ENCODE measurements at regions not wholly inside any gene's neighbourhood (a gene's known extent, or its start where the extent isn't known, plus 50 kb on each side); places are given as distances from the start of the nearest gene placed in this dataset.

GRCh38 chr5:100690036-100690560 lies 154.9 kb downstream of the FAM174A start:
- TF ChIP-seq REST (IDR thresholded peaks at IDR 0.05; ENCODE audit: insufficient read depth in 1 of 2, low read depth in 2 of 2, low read length in 2 of 2) (no peak), SIN3A (IDR thresholded peaks at IDR 0.05; ENCODE audit: borderline replicate concordance, insufficient read depth, low read length) (no peak), FOXP2 (optimal IDR thresholded peaks at IDR 0.05; ENCODE audit: borderline replicate concordance, extremely low read depth, extremely low read length, insufficient read depth) (no peak), POLR2AphosphoS5 (IDR thresholded peaks at IDR 0.05; ENCODE audit: low read depth, low read length) (no peak), TAF1 (IDR thresholded peaks at IDR 0.05; ENCODE audit: borderline replicate concordance, insufficient read depth, low read length) (no peak)

- TF ChIP-seq FOXP2 (optimal IDR thresholded peaks at IDR 0.05; ENCODE audit: borderline replicate concordance, extremely low read depth, extremely low read length, insufficient read depth) (no peak), TAF1 (IDR thresholded peaks at IDR 0.05; ENCODE audit: borderline replicate concordance, insufficient read depth, low read length) (no peak), POLR2AphosphoS5 (IDR thresholded peaks at IDR 0.05; ENCODE audit: low read depth, low read length) (no peak), REST (IDR thresholded peaks at IDR 0.05; ENCODE audit: insufficient read depth in 1 of 2, low read depth in 2 of 2, low read length in 2 of 2) (no peak), SIN3A (IDR thresholded peaks at IDR 0.05; ENCODE audit: borderline replicate concordance, insufficient read depth, low read length) (no peak)
Measured at GRCh38 chr5:100691085-100691484, 155.9 kb downstream of the FAM174A start.

GRCh38 chr5:100691548-100691947 lies 156.4 kb downstream of the FAM174A start:
- no peak for TF ChIP-seq SIN3A (IDR thresholded peaks at IDR 0.05; ENCODE audit: borderline replicate concordance, insufficient read depth, low read length)
- no peak for TF ChIP-seq TAF1 (IDR thresholded peaks at IDR 0.05; ENCODE audit: borderline replicate concordance, insufficient read depth, low read length)
- TF ChIP-seq FOXP2 (optimal IDR thresholded peaks at IDR 0.05; ENCODE audit: borderline replicate concordance, extremely low read depth, extremely low read length, insufficient read depth) = no peak
- TF ChIP-seq REST (IDR thresholded peaks at IDR 0.05; ENCODE audit: insufficient read depth in 1 of 2, low read depth in 2 of 2, low read length in 2 of 2) = no peak
- TF ChIP-seq POLR2AphosphoS5 (IDR thresholded peaks at IDR 0.05; ENCODE audit: low read depth, low read length) = no peak

GRCh38 chr5:100693481-100693880 lies 158.3 kb downstream of the FAM174A start:
- TF ChIP-seq REST (IDR thresholded peaks at IDR 0.05; ENCODE audit: insufficient read depth in 1 of 2, low read depth in 2 of 2, low read length in 2 of 2) (no peak), TAF1 (IDR thresholded peaks at IDR 0.05; ENCODE audit: borderline replicate concordance, insufficient read depth, low read length) (no peak), POLR2AphosphoS5 (IDR thresholded peaks at IDR 0.05; ENCODE audit: low read depth, low read length) (no peak), FOXP2 (optimal IDR thresholded peaks at IDR 0.05; ENCODE audit: borderline replicate concordance, extremely low read depth, extremely low read length, insufficient read depth) (no peak), SIN3A (IDR thresholded peaks at IDR 0.05; ENCODE audit: borderline replicate concordance, insufficient read depth, low read length) (no peak)

- TF ChIP-seq POLR2AphosphoS5 (IDR thresholded peaks at IDR 0.05; ENCODE audit: low read depth, low read length) (no peak), SIN3A (IDR thresholded peaks at IDR 0.05; ENCODE audit: borderline replicate concordance, insufficient read depth, low read length) (no peak), TAF1 (IDR thresholded peaks at IDR 0.05; ENCODE audit: borderline replicate concordance, insufficient read depth, low read length) (no peak), REST (IDR thresholded peaks at IDR 0.05; ENCODE audit: insufficient read depth in 1 of 2, low read depth in 2 of 2, low read length in 2 of 2) (no peak), FOXP2 (optimal IDR thresholded peaks at IDR 0.05; ENCODE audit: borderline replicate concordance, extremely low read depth, extremely low read length, insufficient read depth) (no peak)
Measured at GRCh38 chr5:100694100-100694499, 158.9 kb downstream of the FAM174A start.
